ENCODE measurements at regions not wholly inside any gene's neighbourhood (a gene's known extent, or its start where the extent isn't known, plus 50 kb on each side); places are given as distances from the start of the nearest gene placed in this dataset.

DNA sequence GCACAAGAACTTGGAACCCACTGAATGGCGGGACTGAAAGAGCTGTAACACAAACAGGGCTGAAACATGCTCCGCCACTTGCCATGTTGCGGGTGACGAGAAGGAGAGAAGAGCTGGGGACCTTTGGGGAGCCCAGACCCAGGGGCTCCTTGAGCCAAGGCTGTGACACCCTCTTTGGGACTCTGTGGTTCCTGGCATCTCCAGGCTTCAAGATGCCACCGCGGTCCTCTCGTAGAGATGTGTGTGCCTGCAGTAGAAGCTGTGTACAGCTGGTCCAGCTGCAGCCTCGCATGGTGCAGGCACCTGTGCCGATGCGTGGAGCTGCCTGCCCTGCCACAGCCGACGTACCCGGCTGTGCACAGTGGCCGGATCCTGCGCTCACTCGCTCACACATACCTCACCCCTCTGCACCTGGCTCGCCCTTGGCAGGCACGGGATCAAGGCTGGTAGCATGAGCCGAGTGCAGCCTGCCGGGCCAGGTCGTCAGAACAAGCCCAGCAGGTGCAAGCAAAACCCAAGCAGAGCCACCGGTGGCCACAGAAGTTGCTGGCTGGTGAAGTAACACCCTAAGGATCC lies 1385.8 kb downstream of the PCDH9 start:
- H3K4me2 ChIP-seq (ENCODE audit: low read length): no peak overlapping the region
- no peaks in the 10 kb centered on the region for H3K36me3 ChIP-seq (replicated peaks; ENCODE audit: low read depth, low read length)
- no peaks in the 10 kb centered on the region for H3K4me1 ChIP-seq (ENCODE audit: low read length)
- H3K9me3 ChIP-seq (ENCODE audit: insufficient read depth, low read length): no peaks in the 10 kb centered on the region
- no peaks in the 10 kb centered on the region for H3K79me2 ChIP-seq (ENCODE audit: low read length)
- no peak for TF ChIP-seq EZH2phosphoT487 (IDR thresholded peaks at IDR 0.05; ENCODE audit: low read depth)
- TF ChIP-seq, protein P1, sequence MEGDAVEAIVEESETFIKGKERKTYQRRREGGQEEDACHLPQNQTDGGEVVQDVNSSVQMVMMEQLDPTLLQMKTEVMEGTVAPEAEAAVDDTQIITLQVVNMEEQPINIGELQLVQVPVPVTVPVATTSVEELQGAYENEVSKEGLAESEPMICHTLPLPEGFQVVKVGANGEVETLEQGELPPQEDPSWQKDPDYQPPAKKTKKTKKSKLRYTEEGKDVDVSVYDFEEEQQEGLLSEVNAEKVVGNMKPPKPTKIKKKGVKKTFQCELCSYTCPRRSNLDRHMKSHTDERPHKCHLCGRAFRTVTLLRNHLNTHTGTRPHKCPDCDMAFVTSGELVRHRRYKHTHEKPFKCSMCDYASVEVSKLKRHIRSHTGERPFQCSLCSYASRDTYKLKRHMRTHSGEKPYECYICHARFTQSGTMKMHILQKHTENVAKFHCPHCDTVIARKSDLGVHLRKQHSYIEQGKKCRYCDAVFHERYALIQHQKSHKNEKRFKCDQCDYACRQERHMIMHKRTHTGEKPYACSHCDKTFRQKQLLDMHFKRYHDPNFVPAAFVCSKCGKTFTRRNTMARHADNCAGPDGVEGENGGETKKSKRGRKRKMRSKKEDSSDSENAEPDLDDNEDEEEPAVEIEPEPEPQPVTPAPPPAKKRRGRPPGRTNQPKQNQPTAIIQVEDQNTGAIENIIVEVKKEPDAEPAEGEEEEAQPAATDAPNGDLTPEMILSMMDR (IDR thresholded peaks at IDR 0.05; ENCODE audit: low read depth, low read length): no peak
- H3K4me3 ChIP-seq (ENCODE audit: low read length): no peak overlapping the region
- no peak overlapping the region for H2AFZ ChIP-seq (ENCODE audit: low read depth, low read length)
- H4K20me1 ChIP-seq (ENCODE audit: insufficient read depth, low read length): no peaks in the 10 kb centered on the region
- H3K9ac ChIP-seq (ENCODE audit: low read length): no peak overlapping the region
- no peaks in the 10 kb centered on the region for H3K27me3 ChIP-seq (ENCODE audit: low read depth, low read length)
- no peak overlapping the region for H3K27ac ChIP-seq (ENCODE audit: low read length)

DNA sequence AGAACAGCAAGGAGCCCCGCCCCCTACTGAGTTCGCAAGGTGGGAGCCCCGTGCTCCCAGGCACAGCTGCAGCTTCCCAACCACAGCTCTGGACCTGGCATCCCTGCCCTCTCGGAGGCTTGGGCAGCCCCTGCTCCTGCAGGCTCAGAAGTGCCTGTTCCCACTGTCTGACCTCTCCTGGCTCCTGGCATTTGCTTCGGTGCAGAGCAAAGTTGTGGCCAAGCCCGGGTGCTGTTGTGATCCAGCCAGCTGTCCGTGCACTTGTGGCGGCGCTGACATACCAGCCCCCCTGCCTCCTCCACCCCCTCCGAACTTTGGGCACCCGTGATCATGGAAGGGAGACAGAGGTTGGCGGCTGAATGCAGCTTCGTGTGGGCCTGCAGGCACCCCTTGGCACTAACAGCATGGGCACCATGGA lies 1386.8 kb downstream of the PCDH9 start:
- no peaks in the 10 kb centered on the region for H3K4me1 ChIP-seq (ENCODE audit: low read length)
- H3K9ac ChIP-seq (ENCODE audit: low read length): no peak overlapping the region
- TF ChIP-seq EZH2phosphoT487 (IDR thresholded peaks at IDR 0.05; ENCODE audit: low read depth): no peak
- TF ChIP-seq, protein P1 (IDR thresholded peaks at IDR 0.05; ENCODE audit: low read depth, low read length): no peak
- no peaks in the 10 kb centered on the region for H3K36me3 ChIP-seq (replicated peaks; ENCODE audit: low read depth, low read length)
- no peaks in the 10 kb centered on the region for H3K27me3 ChIP-seq (ENCODE audit: low read depth, low read length)
- H2AFZ ChIP-seq (ENCODE audit: low read depth, low read length): no peak overlapping the region
- H3K27ac ChIP-seq (ENCODE audit: low read length): no peak overlapping the region
- H4K20me1 ChIP-seq (ENCODE audit: insufficient read depth, low read length): no peaks in the 10 kb centered on the region
- no peak overlapping the region for H3K4me2 ChIP-seq (ENCODE audit: low read length)
- H3K4me3 ChIP-seq (ENCODE audit: low read length): no peak overlapping the region
- H3K9me3 ChIP-seq (ENCODE audit: insufficient read depth, low read length): no peaks in the 10 kb centered on the region
- H3K79me2 ChIP-seq (ENCODE audit: low read length): no peaks in the 10 kb centered on the region

DNA sequence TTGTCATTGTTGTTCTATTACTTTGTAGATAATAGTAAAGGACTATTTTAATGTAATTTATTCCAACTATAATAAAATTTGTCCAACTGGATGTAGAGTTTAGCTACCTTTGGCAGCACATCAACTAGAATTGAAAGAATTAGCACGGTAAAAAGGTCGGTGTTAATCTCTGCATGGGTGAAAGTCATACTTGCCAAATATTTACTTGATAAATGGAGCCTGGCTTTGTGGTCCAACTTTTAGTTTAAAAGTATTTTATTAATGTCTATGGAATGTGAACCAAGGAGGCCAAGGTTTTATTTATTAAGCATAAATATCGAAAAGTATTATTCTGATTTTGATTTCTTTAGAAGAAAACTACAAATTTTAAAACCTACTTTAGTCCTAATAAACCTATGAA lies 1389.0 kb downstream of the PCDH9 start:
- Histone ChIP-seq H3K4me1 (ENCODE audit: low read length) (no peaks in the 10 kb centered on the region), H3K79me2 (ENCODE audit: low read length) (no peaks in the 10 kb centered on the region), H4K20me1 (ENCODE audit: insufficient read depth, low read length) (no peaks in the 10 kb centered on the region), H3K9me3 (ENCODE audit: insufficient read depth, low read length) (no peaks in the 10 kb centered on the region), H3K4me2 (ENCODE audit: low read length) (no peak overlapping the region), H3K27ac (ENCODE audit: low read length) (no peak overlapping the region), H3K9ac (ENCODE audit: low read length) (no peak overlapping the region), H2AFZ (ENCODE audit: low read depth, low read length) (no peak overlapping the region), H3K36me3 (replicated peaks; ENCODE audit: low read depth, low read length) (no peaks in the 10 kb centered on the region), H3K27me3 (ENCODE audit: low read depth, low read length) (no peaks in the 10 kb centered on the region), H3K4me3 (ENCODE audit: low read length) (no peak overlapping the region)
- TF ChIP-seq, protein P1 (IDR thresholded peaks at IDR 0.05; ENCODE audit: low read depth, low read length): no peak
- no peak for TF ChIP-seq EZH2phosphoT487 (IDR thresholded peaks at IDR 0.05; ENCODE audit: low read depth)

DNA sequence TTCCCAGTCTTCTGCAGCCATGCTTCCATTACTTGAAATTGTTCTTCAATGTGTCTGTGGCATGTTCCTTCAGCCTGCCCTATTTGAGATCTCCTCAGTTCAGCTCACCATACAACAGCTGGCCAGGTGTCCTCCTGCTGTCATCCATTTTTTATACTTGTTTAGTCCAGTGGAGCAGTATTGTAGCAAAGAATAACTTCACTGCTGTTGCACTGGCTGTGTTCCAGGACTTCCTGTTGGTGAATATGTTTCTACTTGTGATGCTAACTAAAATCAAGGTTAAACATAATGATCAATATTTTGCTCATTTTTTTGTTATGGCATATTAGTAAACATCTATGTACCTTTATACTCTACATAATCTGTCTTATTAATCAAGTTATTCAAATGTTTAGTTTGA lies 1394.1 kb downstream of the PCDH9 start:
- Histone ChIP-seq H3K4me1 (ENCODE audit: low read length) (no peaks in the 10 kb centered on the region), H3K27me3 (ENCODE audit: low read depth, low read length) (no peaks in the 10 kb centered on the region), H2AFZ (ENCODE audit: low read depth, low read length) (no peak overlapping the region), H3K4me3 (ENCODE audit: low read length) (no peak overlapping the region), H3K9ac (ENCODE audit: low read length) (no peak overlapping the region), H3K79me2 (ENCODE audit: low read length) (no peaks in the 10 kb centered on the region), H3K9me3 (ENCODE audit: insufficient read depth, low read length) (no peaks in the 10 kb centered on the region), H3K27ac (ENCODE audit: low read length) (no peak overlapping the region), H3K36me3 (replicated peaks; ENCODE audit: low read depth, low read length) (no peaks in the 10 kb centered on the region), H4K20me1 (ENCODE audit: insufficient read depth, low read length) (no peaks in the 10 kb centered on the region), H3K4me2 (ENCODE audit: low read length) (no peak overlapping the region)
- TF ChIP-seq EZH2phosphoT487 (IDR thresholded peaks at IDR 0.05; ENCODE audit: low read depth): no peak
- TF ChIP-seq, protein P1 (IDR thresholded peaks at IDR 0.05; ENCODE audit: low read depth, low read length): no peak
